NB4 (cell line): ENCODE measurements at regions not wholly inside any gene's neighbourhood (a gene's known extent, or its start where the extent isn't known, plus 50 kb on each side); places are given as distances from the start of the nearest gene placed in this dataset.
"Not testable (repeated sequence)": the region's sequence is repeated elsewhere in the genome, so short reads cannot be mapped to it uniquely, and the experiment has no call there.

ENCODE experiments used
- POLR2A ChIP-seq: IDR thresholded peaks from 2 replicates; pipeline ENCODE4 v1.6.1; 2011; ENCODE audit warnings: mild to moderate bottlenecking; ENCODE audit not compliant: insufficient read length; ENCODE audit errors: extremely low read depth
- TF ChIP-seq, protein P1 (sequence below): IDR thresholded peaks from one replicate; pipeline ENCODE4 v1.5.1; 2012; ENCODE audit warnings: low read depth, low read length
- TF ChIP-seq, protein P2 (sequence below): IDR thresholded peaks from 2 replicates; pipeline ENCODE4 v1.6.1; 2011; ENCODE audit warnings: low read depth, low read length

DNA sequence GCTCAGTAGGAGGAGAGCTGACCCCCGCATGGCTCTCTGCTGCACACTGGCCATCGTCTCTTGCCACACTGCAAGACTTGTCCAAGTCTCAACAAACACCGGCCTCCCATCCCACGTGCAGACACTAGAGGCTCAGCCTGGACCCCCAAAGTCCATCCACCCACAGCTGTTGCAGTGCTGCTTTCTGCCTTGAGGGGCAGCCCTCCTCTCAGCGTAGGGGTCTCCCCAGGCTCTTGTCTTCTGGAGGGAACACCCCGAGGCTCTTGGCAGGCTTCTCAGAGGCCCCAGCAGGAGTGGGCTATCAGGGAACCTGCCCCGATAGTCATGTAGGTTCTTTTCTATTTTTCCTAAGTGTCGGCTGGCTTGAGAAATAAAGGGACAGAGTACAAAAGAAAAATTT, 75.5 kb upstream of the MTLN start:
- TF ChIP-seq POLR2A = not testable (repeated sequence)
- TF ChIP-seq, protein P1, sequence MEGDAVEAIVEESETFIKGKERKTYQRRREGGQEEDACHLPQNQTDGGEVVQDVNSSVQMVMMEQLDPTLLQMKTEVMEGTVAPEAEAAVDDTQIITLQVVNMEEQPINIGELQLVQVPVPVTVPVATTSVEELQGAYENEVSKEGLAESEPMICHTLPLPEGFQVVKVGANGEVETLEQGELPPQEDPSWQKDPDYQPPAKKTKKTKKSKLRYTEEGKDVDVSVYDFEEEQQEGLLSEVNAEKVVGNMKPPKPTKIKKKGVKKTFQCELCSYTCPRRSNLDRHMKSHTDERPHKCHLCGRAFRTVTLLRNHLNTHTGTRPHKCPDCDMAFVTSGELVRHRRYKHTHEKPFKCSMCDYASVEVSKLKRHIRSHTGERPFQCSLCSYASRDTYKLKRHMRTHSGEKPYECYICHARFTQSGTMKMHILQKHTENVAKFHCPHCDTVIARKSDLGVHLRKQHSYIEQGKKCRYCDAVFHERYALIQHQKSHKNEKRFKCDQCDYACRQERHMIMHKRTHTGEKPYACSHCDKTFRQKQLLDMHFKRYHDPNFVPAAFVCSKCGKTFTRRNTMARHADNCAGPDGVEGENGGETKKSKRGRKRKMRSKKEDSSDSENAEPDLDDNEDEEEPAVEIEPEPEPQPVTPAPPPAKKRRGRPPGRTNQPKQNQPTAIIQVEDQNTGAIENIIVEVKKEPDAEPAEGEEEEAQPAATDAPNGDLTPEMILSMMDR = not testable (repeated sequence)
- TF ChIP-seq, protein P2, sequence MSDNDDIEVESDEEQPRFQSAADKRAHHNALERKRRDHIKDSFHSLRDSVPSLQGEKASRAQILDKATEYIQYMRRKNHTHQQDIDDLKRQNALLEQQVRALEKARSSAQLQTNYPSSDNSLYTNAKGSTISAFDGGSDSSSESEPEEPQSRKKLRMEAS = not testable (repeated sequence)
